ENCODE measurements at regions not wholly inside any gene's neighbourhood (a gene's known extent, or its start where the extent isn't known, plus 50 kb on each side); places are given as distances from the start of the nearest gene placed in this dataset.

- Histone ChIP-seq H3K9me3 (ENCODE audit: insufficient read depth, low read length) (no peaks in the 10 kb centered on the region), H2AFZ (ENCODE audit: low read depth, low read length, severe bottlenecking) (no peak overlapping the region), H3K36me3 (ENCODE audit: low read length) (no peaks in the 10 kb centered on the region), H3K4me3 (ENCODE audit: insufficient read depth, low read length, poor library complexity, severe bottlenecking) (no peak overlapping the region), H3F3A (ENCODE audit: insufficient read depth) (no peaks in the 10 kb centered on the region), H3K79me2 (ENCODE audit: insufficient read depth, low read length) (no peaks in the 10 kb centered on the region), H3K9ac (ENCODE audit: low read length) (no peak overlapping the region), H3K27me3 (ENCODE audit: low read length) (no peaks in the 10 kb centered on the region), H3K4me2 (ENCODE audit: low read depth, low read length, poor library complexity, severe bottlenecking) (no peak overlapping the region), H4K20me1 (ENCODE audit: low read depth, low read length) (no peaks in the 10 kb centered on the region), H3K27ac (ENCODE audit: low read depth, low read length) (no peak overlapping the region), H3K9me2 (replicated peaks; ENCODE audit: insufficient read depth, low read length) (no peaks in the 10 kb centered on the region)
- TF ChIP-seq, protein P1, sequence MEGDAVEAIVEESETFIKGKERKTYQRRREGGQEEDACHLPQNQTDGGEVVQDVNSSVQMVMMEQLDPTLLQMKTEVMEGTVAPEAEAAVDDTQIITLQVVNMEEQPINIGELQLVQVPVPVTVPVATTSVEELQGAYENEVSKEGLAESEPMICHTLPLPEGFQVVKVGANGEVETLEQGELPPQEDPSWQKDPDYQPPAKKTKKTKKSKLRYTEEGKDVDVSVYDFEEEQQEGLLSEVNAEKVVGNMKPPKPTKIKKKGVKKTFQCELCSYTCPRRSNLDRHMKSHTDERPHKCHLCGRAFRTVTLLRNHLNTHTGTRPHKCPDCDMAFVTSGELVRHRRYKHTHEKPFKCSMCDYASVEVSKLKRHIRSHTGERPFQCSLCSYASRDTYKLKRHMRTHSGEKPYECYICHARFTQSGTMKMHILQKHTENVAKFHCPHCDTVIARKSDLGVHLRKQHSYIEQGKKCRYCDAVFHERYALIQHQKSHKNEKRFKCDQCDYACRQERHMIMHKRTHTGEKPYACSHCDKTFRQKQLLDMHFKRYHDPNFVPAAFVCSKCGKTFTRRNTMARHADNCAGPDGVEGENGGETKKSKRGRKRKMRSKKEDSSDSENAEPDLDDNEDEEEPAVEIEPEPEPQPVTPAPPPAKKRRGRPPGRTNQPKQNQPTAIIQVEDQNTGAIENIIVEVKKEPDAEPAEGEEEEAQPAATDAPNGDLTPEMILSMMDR (IDR thresholded peaks at IDR 0.05; ENCODE audit: insufficient read depth, low read length, poor library complexity, severe bottlenecking): no peak
- no peak for TF ChIP-seq EZH2phosphoT487 (conservative IDR thresholded peaks at IDR 0.05; ENCODE audit: low read length)
Measured at GRCh38 chr20:60204601-60205000, 246.4 kb downstream of the CDH26 start.

GRCh38 chr20:60206259-60206658 is 248.0 kb downstream of the CDH26 start:
- Histone ChIP-seq H3F3A (ENCODE audit: insufficient read depth) (no peaks in the 10 kb centered on the region), H3K4me2 (ENCODE audit: low read depth, low read length, poor library complexity, severe bottlenecking) (no peak overlapping the region), H3K79me2 (ENCODE audit: insufficient read depth, low read length) (no peaks in the 10 kb centered on the region), H2AFZ (ENCODE audit: low read depth, low read length, severe bottlenecking) (no peak overlapping the region), H4K20me1 (ENCODE audit: low read depth, low read length) (no peaks in the 10 kb centered on the region), H3K27ac (ENCODE audit: low read depth, low read length) (no peak overlapping the region), H3K4me3 (ENCODE audit: insufficient read depth, low read length, poor library complexity, severe bottlenecking) (no peak overlapping the region), H3K36me3 (ENCODE audit: low read length) (no peaks in the 10 kb centered on the region), H3K9ac (ENCODE audit: low read length) (no peak overlapping the region), H3K9me3 (ENCODE audit: insufficient read depth, low read length) (no peaks in the 10 kb centered on the region), H3K27me3 (ENCODE audit: low read length) (no peaks in the 10 kb centered on the region), H3K9me2 (replicated peaks; ENCODE audit: insufficient read depth, low read length) (no peaks in the 10 kb centered on the region)
- TF ChIP-seq, protein P1 (IDR thresholded peaks at IDR 0.05; ENCODE audit: insufficient read depth, low read length, poor library complexity, severe bottlenecking): no peak
- TF ChIP-seq EZH2phosphoT487 (conservative IDR thresholded peaks at IDR 0.05; ENCODE audit: low read length): no peak

DNA sequence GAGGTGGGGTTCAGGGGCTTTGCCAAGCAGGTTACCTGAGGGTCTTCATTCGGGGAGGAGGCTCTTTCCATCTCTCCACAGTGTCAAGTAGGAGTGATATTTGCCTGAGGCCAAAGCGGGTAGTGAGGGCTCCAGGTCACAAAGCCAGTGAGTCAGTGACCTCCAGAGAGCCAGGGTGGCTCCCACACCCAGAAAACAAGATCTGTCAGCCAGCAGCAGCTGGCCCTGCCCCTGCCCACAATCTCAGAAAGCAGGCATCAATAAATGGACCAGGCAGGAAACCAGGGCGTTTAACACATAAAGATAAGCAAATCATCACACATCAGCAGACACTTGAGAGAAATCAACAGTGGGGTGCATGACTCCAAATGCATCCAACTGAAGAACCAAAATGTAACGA is 250.8 kb downstream of the CDH26 start:
- H3K27me3 ChIP-seq (ENCODE audit: low read length): no peaks in the 10 kb centered on the region
- TF ChIP-seq EZH2phosphoT487 (conservative IDR thresholded peaks at IDR 0.05; ENCODE audit: low read length): no peak
- TF ChIP-seq, protein P1 (IDR thresholded peaks at IDR 0.05; ENCODE audit: insufficient read depth, low read length, poor library complexity, severe bottlenecking): no peak
- H3K36me3 ChIP-seq (ENCODE audit: low read length): no peaks in the 10 kb centered on the region
- H4K20me1 ChIP-seq (ENCODE audit: low read depth, low read length): no peaks in the 10 kb centered on the region
- H3F3A ChIP-seq (ENCODE audit: insufficient read depth): no peaks in the 10 kb centered on the region
- no peaks in the 10 kb centered on the region for H3K79me2 ChIP-seq (ENCODE audit: insufficient read depth, low read length)
- H2AFZ ChIP-seq (ENCODE audit: low read depth, low read length, severe bottlenecking): no peak overlapping the region
- no peaks in the 10 kb centered on the region for H3K9me3 ChIP-seq (ENCODE audit: insufficient read depth, low read length)
- H3K27ac ChIP-seq (ENCODE audit: low read depth, low read length): no peak overlapping the region
- no peak overlapping the region for H3K4me3 ChIP-seq (ENCODE audit: insufficient read depth, low read length, poor library complexity, severe bottlenecking)
- H3K9ac ChIP-seq (ENCODE audit: low read length): no peak overlapping the region
- no peaks in the 10 kb centered on the region for H3K9me2 ChIP-seq (replicated peaks; ENCODE audit: insufficient read depth, low read length)
- H3K4me2 ChIP-seq (ENCODE audit: low read depth, low read length, poor library complexity, severe bottlenecking): no peak overlapping the region
